HepG2 (cell line): ENCODE measurements at regions not wholly inside any gene's neighbourhood (a gene's known extent, or its start where the extent isn't known, plus 50 kb on each side); places are given as distances from the start of the nearest gene placed in this dataset.

Experiments used
- ATAC-seq: fragments of 200-7000 bp; cut with Tn5 transposase; 3 replicates; pipeline ENCODE4 v1.9.1; 2020; ENCODE audit warnings: mild to moderate bottlenecking, moderate library complexity
- BruUV-seq: library from RNA; stranded (reverse); fragments of 400-500 nt; replicated peaks from 2 replicates; lab custom pipeline; 2021; lab: Mats Ljungman, UMichigan
- CTCF ChIA-PET: fragments of 300-600 bp; formaldehyde crosslinking; extraction: SDS; loops from one replicate; lab custom pipeline; 2021; ENCODE audit warnings: low total read pairs, inconsistent platforms, low intra/inter-chr PET ratio; lab: Yijun Ruan, JAX
- POLR2A ChIA-PET: fragments of 350-600 bp; sonication (Branson Sonifier 250); formaldehyde crosslinking; loops from one replicate; lab custom pipeline; 2020; ENCODE audit warnings: antibody characterized with exemption, inconsistent platforms; lab: Yijun Ruan, JAX
- DNase-seq: peaks from one replicate; pipeline ENCODE4 v3.0.0-alpha.2; 2015; ENCODE audit warnings: low spot score
- FAIRE-seq: peaks from 3 replicates; lab custom pipeline; 2011; peaks lifted over from hg19 to GRCh38; lab: Jason Lieb, UNC
- H2AFZ ChIP-seq: one replicate; pipeline ENCODE4 v1.6.1; 2011; ENCODE audit warnings: low read length, inconsistent platforms
- H3K27ac ChIP-seq: fragments of 300-600 bp; 3 replicates; pipeline ENCODE4 v1.8.0; 2011; ENCODE audit warnings: mixed run types, mild to moderate bottlenecking, mixed read lengths, low read length, inconsistent platforms; ENCODE audit not compliant: insufficient read depth; ENCODE audit errors: extremely low read length
- H3K27me3 ChIP-seq, 2 experiments: fragments of 200-600 bp in 1 of 2; 2 replicates in 1 of 2; 3 replicates in 1 of 2; pipeline versions ENCODE4 v1.6.0 to v1.8.0; 2011; ENCODE audit warnings: low read length in 2 of 2, mild to moderate bottlenecking in 2 of 2, moderate library complexity in 2 of 2, inconsistent platforms in 1 of 2; ENCODE audit not compliant: insufficient read depth in 2 of 2, control insufficient read depth in 1 of 2
- H3K36me3 ChIP-seq, 2 experiments: fragments of 200-600 bp in 1 of 2; replicated peaks in 1 of 2; 2 replicates in 1 of 2; 3 replicates in 1 of 2; pipeline versions ENCODE4 v1.5.1 to v1.8.0; 2011; ENCODE audit warnings: low read length in 2 of 2, inconsistent platforms in 1 of 2; ENCODE audit not compliant: insufficient read depth in 2 of 2, control insufficient read depth in 1 of 2
- H3K4me1 ChIP-seq: 2 replicates; pipeline ENCODE4 v1.5.1; 2012; ENCODE audit warnings: low read length, inconsistent platforms; ENCODE audit not compliant: insufficient read depth
- H3K4me2 ChIP-seq: 2 replicates; pipeline ENCODE4 v1.6.0; 2011; ENCODE audit warnings: low read depth, low read length, inconsistent platforms
- H3K4me3 ChIP-seq, 3 experiments: fragments of 200-600 bp in 1 of 3; sonication (generic), shearing (Covaris generic) in 1 of 3; replicated peaks in 1 of 3; 2 replicates each; pipeline ENCODE4 v1.5.1; 2011 to 2016; ENCODE audit warnings: low read length in 3 of 3, inconsistent platforms in 2 of 3, low read depth in 2 of 3, mild to moderate bottlenecking in 2 of 3, control low read depth in 1 of 3, mixed read lengths in 1 of 3; ENCODE audit not compliant: insufficient read depth in 1 of 3
- H3K79me2 ChIP-seq: one replicate; pipeline ENCODE4 v1.6.1; 2011; ENCODE audit warnings: low read length, inconsistent platforms; ENCODE audit not compliant: insufficient read depth
- H3K9ac ChIP-seq: 2 replicates; pipeline ENCODE4 v1.6.0; 2011; ENCODE audit warnings: mild to moderate bottlenecking, low read depth, low read length, inconsistent platforms; ENCODE audit not compliant: insufficient read depth
- H3K9me3 ChIP-seq: 2 replicates; pipeline ENCODE4 v1.5.1; 2012; ENCODE audit warnings: mild to moderate bottlenecking, low read length
- H4K20me1 ChIP-seq: 2 replicates; pipeline ENCODE4 v1.6.0; 2011; ENCODE audit warnings: inconsistent platforms, mild to moderate bottlenecking, low read length, moderate library complexity; ENCODE audit not compliant: insufficient read depth
- AHDC1 ChIP-seq: sonication (generic); formaldehyde crosslinking; IDR thresholded peaks from 2 replicates; pipeline ENCODE4 v1.5.1; 2020; ENCODE audit warnings: mild to moderate bottlenecking, missing genetic modification reagents, borderline replicate concordance
- NBN ChIP-seq: fragments of 450-650 bp; conservative IDR thresholded peaks from 2 replicates; pipeline ENCODE4 v1.6.1; 2017
- POLR2G ChIP-seq: fragments of 200-400 bp; formaldehyde crosslinking; IDR thresholded peaks from 2 replicates; pipeline ENCODE4 v1.6.1; 2018; ENCODE audit warnings: mild to moderate bottlenecking, low read depth, low read length, moderate library complexity
- SMYD3 ChIP-seq: sonication (generic); formaldehyde crosslinking; IDR thresholded peaks from 2 replicates; pipeline ENCODE4 v1.8.1; 2023; ENCODE audit warnings: mild to moderate bottlenecking, missing genetic modification reagents
- TSC22D2 ChIP-seq: sonication (generic); formaldehyde crosslinking; IDR thresholded peaks from 2 replicates; pipeline ENCODE4 v1.5.1; 2020; ENCODE audit warnings: missing genetic modification reagents, mild to moderate bottlenecking, borderline replicate concordance
- ZNF280B ChIP-seq: sonication (generic); formaldehyde crosslinking; IDR thresholded peaks from 2 replicates; pipeline ENCODE4 v1.5.0; 2020; ENCODE audit warnings: missing genetic modification reagents, mild to moderate bottlenecking, borderline replicate concordance
- ZNF83 ChIP-seq: sonication (generic); formaldehyde crosslinking; IDR thresholded peaks from 2 replicates; pipeline ENCODE4 v1.4.0; 2020; ENCODE audit warnings: missing genetic modification reagents, mild to moderate bottlenecking, borderline replicate concordance
- WGBS: methylation state at CpG from one replicate; pipeline ENCODE4 v1.1.6; 2017; ENCODE audit warnings: low lambda C conversion rate; 5-methylcytosine and 5-hydroxymethylcytosine counted together
- in situ Hi-C: cut with HindIII; loops from 2 replicates; pipeline ENCODE4 v1.10.0; 2017; ENCODE audit warnings: low pct_unique_long_range_greater_than_20kb; ENCODE audit not compliant: extremely low pct_ligation_motif_present
- intact Hi-C: fragments of 100-400 bp; cut with micrococcal nuclease; formaldehyde crosslinking; loops from one replicate; pipeline ENCODE4 v1.10.0; 2022; ENCODE audit not compliant: unreplicated experiment

GRCh38 chr6:66687611-66688140 lies 980.6 kb upstream of the EYS start:
- Histone ChIP-seq H4K20me1 (no peaks in the 10 kb centered on the region), H3K4me2 (no peak overlapping the region), H3K36me3 (no peaks in the 10 kb centered on the region), H3K9me3 (peaks cover 14% of the 10 kb centered on the region), H3K4me3 (no peak overlapping the region), H3K27ac (no peak overlapping the region), H3K79me2 (no peaks in the 10 kb centered on the region), H3K9ac (no peak overlapping the region), H2AFZ (no peak overlapping the region), H3K27me3 (no peaks in the 10 kb centered on the region), H3K4me1 (no peaks in the 10 kb centered on the region)
- ChIA-PET CTCF (no interaction called here), POLR2A (no interaction called here)
- no peak for ATAC-seq
- no peak for FAIRE-seq
- DNase-seq: no peak
- in situ Hi-C loops: no loop called here
- no peak for TF ChIP-seq ZNF280B
- TF ChIP-seq ZNF83 (CRISPR knock-in tag): no peak
- no peak for TF ChIP-seq AHDC1 (CRISPR knock-in tag)
- TF ChIP-seq SMYD3 (CRISPR knock-in tag): no peak
- no peak for TF ChIP-seq TSC22D2 (CRISPR knock-in tag)
- no peak for TF ChIP-seq NBN
- no peak for TF ChIP-seq POLR2G
- intact Hi-C loops: no loop called here
- WGBS: 0% methylated on average over 3 of the region's 3 CpGs
- BruUV-seq: no TSS peak
